H9 (cell line): ENCODE measurements at regions not wholly inside any gene's neighbourhood (a gene's known extent, or its start where the extent isn't known, plus 50 kb on each side); places are given as distances from the start of the nearest gene placed in this dataset.

Experiments
- DNase-seq: peaks from one replicate; pipeline ENCODE4 v3.0.0-alpha.2; 2017
- H2AFZ ChIP-seq: one replicate; pipeline ENCODE4 v1.6.1; 2013; ENCODE audit warnings: mild to moderate bottlenecking, low read length, control low read depth, moderate library complexity
- H2AK5ac ChIP-seq: 2 replicates; pipeline ENCODE4 v1.6.1; 2013; ENCODE audit warnings: low read length, control low read depth, mixed read lengths; ENCODE audit not compliant: insufficient read length
- H2BK120ac ChIP-seq: one replicate; pipeline ENCODE4 v1.6.1; 2013; ENCODE audit warnings: low read depth, mild to moderate bottlenecking, low read length, control low read depth, inconsistent platforms; ENCODE audit not compliant: poor library complexity, severe bottlenecking
- H2BK12ac ChIP-seq: 2 replicates; pipeline ENCODE4 v1.6.1; 2013; ENCODE audit warnings: low read length, control low read depth, mixed read lengths, low read depth; ENCODE audit not compliant: insufficient read length
- H2BK15ac ChIP-seq: 2 replicates; pipeline ENCODE4 v1.6.1; 2013; ENCODE audit warnings: low read depth, low read length, control low read depth
- H2BK20ac ChIP-seq: one replicate; pipeline ENCODE4 v1.6.1; 2013; ENCODE audit warnings: low read depth, mild to moderate bottlenecking, low read length, control low read depth, inconsistent platforms; ENCODE audit not compliant: poor library complexity, severe bottlenecking
- H2BK5ac ChIP-seq: 2 replicates; pipeline ENCODE4 v1.6.1; 2013; ENCODE audit warnings: low read length, control low read depth, mixed read lengths; ENCODE audit not compliant: insufficient read length
- H3K14ac ChIP-seq: 2 replicates; pipeline ENCODE4 v1.6.1; 2013; ENCODE audit warnings: low read length, control low read depth; ENCODE audit not compliant: insufficient read depth
- H3K18ac ChIP-seq: 2 replicates; pipeline ENCODE4 v1.6.1; 2013; ENCODE audit warnings: low read depth, mild to moderate bottlenecking, mixed read lengths, low read length, control low read depth; ENCODE audit not compliant: insufficient read length
- H3K23ac ChIP-seq: 2 replicates; pipeline ENCODE4 v1.6.1; 2013; ENCODE audit warnings: low read length, control low read depth, mixed read lengths, low read depth; ENCODE audit not compliant: insufficient read length
- H3K23me2 ChIP-seq: 2 replicates; pipeline ENCODE4 v1.6.1; 2013; ENCODE audit warnings: low read depth, mild to moderate bottlenecking, mixed read lengths, low read length, control low read depth; ENCODE audit not compliant: insufficient read length, poor library complexity, severe bottlenecking
- H3K27ac ChIP-seq: 2 replicates; pipeline ENCODE4 v1.5.1; 2013; ENCODE audit warnings: low read length, control low read depth, mixed read lengths, low read depth; ENCODE audit not compliant: insufficient read length
- H3K27me3 ChIP-seq: 2 replicates; pipeline ENCODE4 v1.6.1; 2013; ENCODE audit warnings: low read length, control low read depth, inconsistent platforms; ENCODE audit not compliant: insufficient read depth
- H3K4ac ChIP-seq: 2 replicates; pipeline ENCODE4 v1.6.1; 2013; ENCODE audit warnings: low read depth, mild to moderate bottlenecking, control low read depth, inconsistent platforms, low read length, moderate library complexity
- H3K4me1 ChIP-seq: 2 replicates; pipeline ENCODE4 v1.6.1; 2013; ENCODE audit warnings: low read length, control low read depth, inconsistent platforms; ENCODE audit not compliant: insufficient read depth
- H3K4me2 ChIP-seq: 2 replicates; pipeline ENCODE4 v1.6.1; 2013; ENCODE audit warnings: low read length, control low read depth, mixed read lengths; ENCODE audit not compliant: insufficient read length, insufficient read depth
- H3K56ac ChIP-seq: 2 replicates; pipeline ENCODE4 v1.6.1; 2013; ENCODE audit warnings: low read depth, mild to moderate bottlenecking, mixed read lengths, low read length, control low read depth; ENCODE audit not compliant: insufficient read length
- H3K79me1 ChIP-seq: 2 replicates; pipeline ENCODE4 v1.6.1; 2013; ENCODE audit warnings: low read depth, mild to moderate bottlenecking, moderate library complexity, low read length, control low read depth, inconsistent platforms; ENCODE audit not compliant: insufficient read depth, poor library complexity, severe bottlenecking
- H3K79me2 ChIP-seq: 2 replicates; pipeline ENCODE4 v1.6.1; 2013; ENCODE audit warnings: low read length, control low read depth, inconsistent platforms; ENCODE audit not compliant: insufficient read depth
- H3K9ac ChIP-seq: 2 replicates; pipeline ENCODE4 v1.6.1; 2013; ENCODE audit warnings: low read length, control low read depth, mixed read lengths; ENCODE audit not compliant: insufficient read length; ENCODE audit errors: extremely low read depth
- H3K9me3 ChIP-seq: one replicate; pipeline ENCODE4 v1.6.1; 2013; ENCODE audit warnings: low read depth, low read length, inconsistent platforms; ENCODE audit not compliant: control insufficient read depth
- H3T11ph ChIP-seq: one replicate; pipeline ENCODE4 v1.6.1; 2013; ENCODE audit warnings: mild to moderate bottlenecking, low read length, control low read depth, inconsistent platforms
- H4K20me1 ChIP-seq: one replicate; pipeline ENCODE4 v1.6.1; 2013; ENCODE audit not compliant: control insufficient read depth, insufficient read length, insufficient read depth
- H4K5ac ChIP-seq: 2 replicates; pipeline ENCODE4 v1.6.1; 2013; ENCODE audit warnings: low read depth, mild to moderate bottlenecking, mixed read lengths, low read length, control low read depth; ENCODE audit not compliant: insufficient read length
- H4K8ac ChIP-seq: replicated peaks from 2 replicates; pipeline ENCODE4 v1.6.1; 2013; ENCODE audit warnings: low read length, control low read depth, mixed read lengths, low read depth; ENCODE audit not compliant: insufficient read length
- H4K91ac ChIP-seq: 2 replicates; pipeline ENCODE4 v1.6.1; 2013; ENCODE audit warnings: low read depth, mild to moderate bottlenecking, moderate library complexity, mixed read lengths, low read length, control low read depth; ENCODE audit not compliant: insufficient read length
- H3K27ac Mint-ChIP-seq, 3 experiments: 2 replicates in 2 of 3; 3 replicates in 1 of 3; pipeline ENCODE4 v1.8.0; 2020 to 2021; ENCODE audit warnings: mixed read lengths in 3 of 3, mild to moderate bottlenecking in 1 of 3, moderate library complexity in 1 of 3
- H3K27me3 Mint-ChIP-seq: 2 replicates; pipeline ENCODE4 v1.8.0; 2021; ENCODE audit warnings: low read depth, mild to moderate bottlenecking, moderate library complexity, mixed read lengths
- H3K36me3 Mint-ChIP-seq, 3 experiments: 2 replicates in 2 of 3; 3 replicates in 1 of 3; pipeline ENCODE4 v1.8.0; 2020 to 2021; ENCODE audit warnings: low read depth in 3 of 3, mixed read lengths in 3 of 3; ENCODE audit not compliant: insufficient read depth in 1 of 3
- H3K4me1 Mint-ChIP-seq, 2 experiments: 2 replicates each; pipeline ENCODE4 v1.8.0; 2020; ENCODE audit warnings: mixed read lengths in 2 of 2
- H3K4me3 Mint-ChIP-seq, 2 experiments: 2 replicates in 1 of 2; 3 replicates in 1 of 2; pipeline ENCODE4 v1.8.0; 2020 to 2021; ENCODE audit warnings: mild to moderate bottlenecking in 2 of 2, mixed read lengths in 2 of 2, moderate library complexity in 1 of 2
- H3K9me3 Mint-ChIP-seq, 2 experiments: 2 replicates in 1 of 2; 3 replicates in 1 of 2; pipeline ENCODE4 v1.8.0; 2020; ENCODE audit warnings: mild to moderate bottlenecking in 2 of 2, mixed read lengths in 2 of 2, moderate library complexity in 1 of 2
- TF ChIP-seq, protein P1 (sequence below): fragments of 200-600 bp; sonication (generic); conservative IDR thresholded peaks from 3 replicates; pipeline ENCODE4 v1.8.0; 2021; ENCODE audit warnings: antibody characterized with exemption, mild to moderate bottlenecking

DNA sequence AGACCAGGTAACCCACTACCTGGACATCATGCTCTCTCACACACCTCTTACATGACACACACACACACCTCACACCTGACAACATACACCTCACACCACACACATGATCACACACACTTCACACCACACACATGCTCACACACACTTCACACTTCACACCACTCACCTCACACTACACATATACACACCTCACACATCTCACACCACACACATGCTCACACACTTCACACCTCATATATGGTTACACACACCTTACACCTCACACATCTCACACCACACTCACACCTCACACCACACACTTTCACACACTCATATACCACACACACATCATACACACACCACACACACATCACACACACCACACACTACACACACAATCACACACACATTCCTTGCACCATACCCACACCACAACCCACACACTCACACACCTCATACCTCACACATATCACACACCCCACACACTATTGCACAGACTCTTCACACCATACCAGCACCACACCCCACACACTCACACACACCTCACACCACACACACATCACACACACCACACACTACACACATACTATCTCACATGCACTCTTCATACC is 98.1 kb upstream of the PIEZO2 start:
- no peaks in the 10 kb centered on the region for H3K36me3 Mint-ChIP-seq
- no peak overlapping the region for H4K8ac ChIP-seq
- no peak overlapping the region for H3K4me2 ChIP-seq
- no peak overlapping the region for H3K9ac ChIP-seq
- no peaks in the 10 kb centered on the region for H3K27me3 ChIP-seq
- H2BK15ac ChIP-seq = no peak overlapping the region
- H3K27ac ChIP-seq = no peak overlapping the region
- H2BK12ac ChIP-seq = no peak overlapping the region
- no peak overlapping the region for H2AFZ ChIP-seq
- no peaks in the 10 kb centered on the region for H3K4me1 ChIP-seq
- no peak overlapping the region for H3K4ac ChIP-seq
- no peaks in the 10 kb centered on the region for H3K79me2 ChIP-seq
- H3K23me2 ChIP-seq = no peaks in the 10 kb centered on the region
- peak overlapping the region; percentile 15 for H4K5ac ChIP-seq
- H3T11ph ChIP-seq = no peak overlapping the region
- no peaks in the 10 kb centered on the region for H3K79me1 ChIP-seq
- no peaks in the 10 kb centered on the region for H4K20me1 ChIP-seq
- H2BK120ac ChIP-seq = no peak overlapping the region
- H2BK5ac ChIP-seq = no peak overlapping the region
- DNase-seq = no peak
- no peak overlapping the region for H3K14ac ChIP-seq
- H3K9me3 Mint-ChIP-seq = no peaks in the 10 kb centered on the region; a peak in 1 of 5 replicates
- no peak overlapping the region for H2AK5ac ChIP-seq
- H3K23ac ChIP-seq = no peak overlapping the region
- no peak overlapping the region for H4K91ac ChIP-seq
- H3K27me3 Mint-ChIP-seq = peaks cover 1% of the 10 kb centered on the region; the same call in 1 of the 2 replicates
- TF ChIP-seq, protein P1, sequence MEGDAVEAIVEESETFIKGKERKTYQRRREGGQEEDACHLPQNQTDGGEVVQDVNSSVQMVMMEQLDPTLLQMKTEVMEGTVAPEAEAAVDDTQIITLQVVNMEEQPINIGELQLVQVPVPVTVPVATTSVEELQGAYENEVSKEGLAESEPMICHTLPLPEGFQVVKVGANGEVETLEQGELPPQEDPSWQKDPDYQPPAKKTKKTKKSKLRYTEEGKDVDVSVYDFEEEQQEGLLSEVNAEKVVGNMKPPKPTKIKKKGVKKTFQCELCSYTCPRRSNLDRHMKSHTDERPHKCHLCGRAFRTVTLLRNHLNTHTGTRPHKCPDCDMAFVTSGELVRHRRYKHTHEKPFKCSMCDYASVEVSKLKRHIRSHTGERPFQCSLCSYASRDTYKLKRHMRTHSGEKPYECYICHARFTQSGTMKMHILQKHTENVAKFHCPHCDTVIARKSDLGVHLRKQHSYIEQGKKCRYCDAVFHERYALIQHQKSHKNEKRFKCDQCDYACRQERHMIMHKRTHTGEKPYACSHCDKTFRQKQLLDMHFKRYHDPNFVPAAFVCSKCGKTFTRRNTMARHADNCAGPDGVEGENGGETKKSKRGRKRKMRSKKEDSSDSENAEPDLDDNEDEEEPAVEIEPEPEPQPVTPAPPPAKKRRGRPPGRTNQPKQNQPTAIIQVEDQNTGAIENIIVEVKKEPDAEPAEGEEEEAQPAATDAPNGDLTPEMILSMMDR = no peak
- H3K4me1 Mint-ChIP-seq = peaks cover 0 to 3% of the 10 kb centered on the region in 2 experiments; a peak in 1 of 4 replicates
- H2BK20ac ChIP-seq = no peak overlapping the region
- H3K9me3 ChIP-seq = no peaks in the 10 kb centered on the region
- H3K27ac Mint-ChIP-seq = no peak overlapping the region
- H3K18ac ChIP-seq = no peak overlapping the region
- no peak overlapping the region for H3K4me3 Mint-ChIP-seq
- H3K56ac ChIP-seq = no peak overlapping the region
